ENCODE measurements at regions not wholly inside any gene's neighbourhood (a gene's known extent, or its start where the extent isn't known, plus 50 kb on each side); places are given as distances from the start of the nearest gene placed in this dataset.

GRCh38 chr16:85237817-85238216, 125.5 kb upstream of the CIBAR2 start:
- no peak for TF ChIP-seq POLR2A (IDR thresholded peaks at IDR 0.05)
- TF ChIP-seq CTCF (IDR thresholded peaks at IDR 0.05), result no peak
- TF ChIP-seq POLR2AphosphoS5 (IDR thresholded peaks at IDR 0.05; ENCODE audit: insufficient read depth in 1 of 2, low read depth in 1 of 2), result no peak

Data from vagina (tissue), 2 donors.